GM19023 (cell line): ENCODE measurements at regions not wholly inside any gene's neighbourhood (a gene's known extent, or its start where the extent isn't known, plus 50 kb on each side); places are given as distances from the start of the nearest gene placed in this dataset.
"Not testable (repeated sequence)": the region's sequence is repeated elsewhere in the genome, so short reads cannot be mapped to it uniquely, and the experiment has no call there.

Experiments
- ATAC-seq: cut with Tn5 transposase; IDR thresholded peaks from one replicate; pipeline ENCODE4 v1.9.1; 2021; ENCODE audit warnings: mild to moderate bottlenecking, moderate library complexity; ENCODE audit not compliant: unreplicated experiment

- no peak for ATAC-seq
These were observed 476.4 kb upstream of the LRFN5 start for GRCh38 chr14:41130274-41130673.

- no peak for ATAC-seq
These were observed 486.3 kb upstream of the LRFN5 start for GRCh38 chr14:41120402-41120801.

- ATAC-seq: no peak
These were observed 510.5 kb upstream of the LRFN5 start for GRCh38 chr14:41096131-41096530.

GRCh38 chr14:41087056-41087455, 519.6 kb upstream of the LRFN5 start:
- ATAC-seq: no peak

GRCh38 chr14:41073544-41073943, 533.1 kb upstream of the LRFN5 start:
- ATAC-seq: no peak

GRCh38 chr14:41072776-41073175, 533.9 kb upstream of the LRFN5 start:
- no peak for ATAC-seq

GRCh38 chr14:41071351-41071750, 535.3 kb upstream of the LRFN5 start:
- no peak for ATAC-seq

- no peak for ATAC-seq
These were observed 543.9 kb upstream of the LRFN5 start for GRCh38 chr14:41062826-41063225.

GRCh38 chr14:41055589-41055988, 551.1 kb upstream of the LRFN5 start:
- ATAC-seq: no peak

- no peak for ATAC-seq
These were observed 554.9 kb upstream of the LRFN5 start for GRCh38 chr14:41051801-41052200.

- ATAC-seq: no peak
These were observed 558.9 kb upstream of the LRFN5 start for GRCh38 chr14:41047763-41048162.

GRCh38 chr14:41037388-41037787, 569.3 kb upstream of the LRFN5 start:
- ATAC-seq: no peak

GRCh38 chr14:41034969-41035368, 571.7 kb upstream of the LRFN5 start:
- ATAC-seq: no peak

- no peak for ATAC-seq
These were observed 583.7 kb upstream of the LRFN5 start for GRCh38 chr14:41022932-41023331.

GRCh38 chr14:41016213-41016612, 590.5 kb upstream of the LRFN5 start:
- no peak for ATAC-seq

GRCh38 chr14:41000350-41000749, 606.3 kb upstream of the LRFN5 start:
- ATAC-seq: no peak

GRCh38 chr14:40989260-40989659, 617.4 kb upstream of the LRFN5 start:
- ATAC-seq: no peak

GRCh38 chr14:40987481-40987880, 619.2 kb upstream of the LRFN5 start:
- no peak for ATAC-seq

GRCh38 chr14:40986655-40987054, 620.0 kb upstream of the LRFN5 start:
- ATAC-seq: no peak

- no peak for ATAC-seq
These were observed 621.1 kb upstream of the LRFN5 start for GRCh38 chr14:40985584-40985983.

GRCh38 chr14:40983604-40984003, 623.1 kb upstream of the LRFN5 start:
- ATAC-seq: no peak

- ATAC-seq: no peak
These were observed 625.4 kb upstream of the LRFN5 start for GRCh38 chr14:40981247-40981646.

- ATAC-seq: not testable (repeated sequence)
These were observed 646.4 kb upstream of the LRFN5 start for GRCh38 chr14:40960257-40960656.

- no peak for ATAC-seq
These were observed 651.6 kb upstream of the LRFN5 start for GRCh38 chr14:40955131-40955505.
